H1 (cell line): ENCODE measurements at regions not wholly inside any gene's neighbourhood (a gene's known extent, or its start where the extent isn't known, plus 50 kb on each side); places are given as distances from the start of the nearest gene placed in this dataset.
"Not testable (repeated sequence)": the region's sequence is repeated elsewhere in the genome, so short reads cannot be mapped to it uniquely, and the experiment has no call there.

ENCODE experiments used
- CTCF ChIA-PET: fragments of 300-600 bp; sonication (Branson Sonifier 250); formaldehyde crosslinking; loops from one replicate; lab custom pipeline; 2021; ENCODE audit not compliant: partially characterized antibody; lab: Charles Lee
- POLR2A ChIA-PET: fragments of 300-600 bp; sonication (Branson Sonifier 250); formaldehyde crosslinking; loops from one replicate; lab custom pipeline; 2021; ENCODE audit warnings: inconsistent platforms; ENCODE audit not compliant: partially characterized antibody; lab: Charles Lee
- DNase-seq, 2 experiments: peaks; one replicate each; pipeline versions ENCODE4 v3.0.0 to v3.0.0-alpha.2; 2010 to 2022; ENCODE audit warnings: low spot score in 2 of 2, low read depth in 1 of 2, mixed read lengths in 1 of 2
- FAIRE-seq: peaks from 2 replicates; lab custom pipeline; 2011; peaks lifted over from hg19 to GRCh38; lab: Jason Lieb, UNC
- H2AFZ ChIP-seq: 2 replicates; pipeline ENCODE4 v1.8.1; 2012; ENCODE audit warnings: low read length, inconsistent platforms
- H2AK5ac ChIP-seq: 2 replicates; pipeline ENCODE4 v1.6.1; 2013; ENCODE audit warnings: low read depth, low read length
- H2BK120ac ChIP-seq: replicated peaks from 2 replicates; pipeline ENCODE3; 2013; ENCODE audit warnings: low read depth, low read length, inconsistent platforms
- H2BK12ac ChIP-seq: 2 replicates; pipeline ENCODE4 v1.6.1; 2013; ENCODE audit warnings: low read depth, low read length
- H2BK15ac ChIP-seq: 2 replicates; pipeline ENCODE4 v1.6.1; 2013; ENCODE audit warnings: low read length
- H2BK20ac ChIP-seq: 2 replicates; pipeline ENCODE4 v1.6.1; 2013; ENCODE audit warnings: low read length
- H2BK5ac ChIP-seq: 2 replicates; pipeline ENCODE4 v1.6.1; 2013; ENCODE audit warnings: low read depth, low read length
- H3K14ac ChIP-seq: 2 replicates; pipeline ENCODE4 v1.6.1; 2013; ENCODE audit warnings: inconsistent platforms; ENCODE audit not compliant: insufficient read length
- H3K18ac ChIP-seq: 2 replicates; pipeline ENCODE4 v1.6.1; 2013; ENCODE audit warnings: low read length; ENCODE audit errors: extremely low read depth
- H3K23ac ChIP-seq: 2 replicates; pipeline ENCODE4 v1.6.1; 2013; ENCODE audit warnings: inconsistent platforms; ENCODE audit not compliant: insufficient read length
- H3K23me2 ChIP-seq: 2 replicates; pipeline ENCODE4 v1.6.1; 2013; ENCODE audit warnings: low read depth, low read length
- H3K27ac ChIP-seq: 2 replicates; pipeline ENCODE4 v1.6.1; 2011; ENCODE audit warnings: low read depth, low read length, inconsistent platforms
- H3K27me3 ChIP-seq, 4 experiments: replicated peaks in 1 of 4; 1 replicate in 1 of 4; 2 replicates in 3 of 4; pipeline versions ENCODE4 v1.6.1 to v1.8.1; 2011 to 2013; ENCODE audit warnings: low read length in 3 of 4, mild to moderate bottlenecking in 3 of 4, inconsistent platforms in 2 of 4, mixed read lengths in 2 of 4, moderate library complexity in 1 of 4; ENCODE audit not compliant: control insufficient read depth in 3 of 4, insufficient read depth in 3 of 4; ENCODE audit errors: extremely low read depth in 1 of 4
- H3K36me3 ChIP-seq, 4 experiments: 2 replicates each; pipeline versions ENCODE4 v1.6.1 to v1.8.1; 2011 to 2013; ENCODE audit warnings: mild to moderate bottlenecking in 4 of 4, low read length in 3 of 4, moderate library complexity in 2 of 4, control low read depth in 1 of 4, inconsistent platforms in 1 of 4; ENCODE audit not compliant: insufficient read depth in 4 of 4, control insufficient read depth in 2 of 4
- H3K4ac ChIP-seq: replicated peaks from 2 replicates; pipeline ENCODE3; 2013; ENCODE audit warnings: low read length, low read depth, mixed read lengths, inconsistent platforms; ENCODE audit not compliant: insufficient read length
- H3K4me1 ChIP-seq, 4 experiments: replicated peaks in 1 of 4; 1 replicate in 1 of 4; 2 replicates in 3 of 4; pipeline versions ENCODE4 v1.6.1 to v1.8.1; 2011 to 2013; ENCODE audit warnings: low read length in 3 of 4, inconsistent platforms in 2 of 4, mixed read lengths in 1 of 4; ENCODE audit not compliant: insufficient read depth in 4 of 4, control insufficient read depth in 3 of 4
- H3K4me2 ChIP-seq, 2 experiments: 2 replicates each; pipeline versions ENCODE4 v1.6.1 to v1.8.1; 2011 to 2013; ENCODE audit warnings: low read depth in 2 of 2, low read length in 2 of 2, control low read depth in 1 of 2, inconsistent platforms in 1 of 2, mild to moderate bottlenecking in 1 of 2; ENCODE audit not compliant: insufficient read depth in 1 of 2
- H3K4me3 ChIP-seq, 4 experiments: fragments of 200-600, 300-600 bp in 1 of 4; sonication (generic), shearing (Covaris generic), sonication (Bioruptor Twin) in 1 of 4; 2 replicates each; pipeline versions ENCODE4 v1.5.1 to v1.8.1; 2011 to 2016; ENCODE audit warnings: low read length in 4 of 4, low read depth in 3 of 4, control low read depth in 2 of 4, inconsistent platforms in 2 of 4, mild to moderate bottlenecking in 2 of 4, mixed read lengths in 1 of 4, moderate library complexity in 1 of 4; ENCODE audit not compliant: insufficient read depth in 2 of 4; ENCODE audit errors: extremely low read depth in 1 of 4
- H3K56ac ChIP-seq: replicated peaks from 2 replicates; pipeline ENCODE3; 2013; ENCODE audit warnings: low read depth, mild to moderate bottlenecking, mixed read lengths, low read length, inconsistent platforms; ENCODE audit not compliant: insufficient read length
- H3K79me1 ChIP-seq: 2 replicates; pipeline ENCODE4 v1.6.1; 2013; ENCODE audit warnings: low read depth, low read length, control low read depth
- H3K79me2 ChIP-seq, 2 experiments: 2 replicates each; pipeline versions ENCODE4 v1.6.1 to v1.8.1; 2012 to 2013; ENCODE audit warnings: low read length in 2 of 2, mild to moderate bottlenecking in 2 of 2, inconsistent platforms in 1 of 2; ENCODE audit not compliant: insufficient read depth in 2 of 2, control insufficient read depth in 1 of 2
- H3K9ac ChIP-seq, 4 experiments: replicated peaks in 1 of 4; 1 replicate in 1 of 4; 2 replicates in 3 of 4; pipeline versions ENCODE4 v1.6.1 to v1.8.1; 2011 to 2013; ENCODE audit warnings: low read depth in 3 of 4, low read length in 3 of 4, control low read depth in 2 of 4, mild to moderate bottlenecking in 2 of 4, moderate library complexity in 2 of 4, inconsistent platforms in 1 of 4; ENCODE audit errors: extremely low read depth in 1 of 4
- H3K9me3 ChIP-seq, 2 experiments: 2 replicates each; pipeline versions ENCODE4 v1.6.1 to v1.8.1; 2012 to 2013; ENCODE audit warnings: mild to moderate bottlenecking in 2 of 2, moderate library complexity in 2 of 2, control low read depth in 1 of 2, inconsistent platforms in 1 of 2, low read depth in 1 of 2, low read length in 1 of 2, mixed read lengths in 1 of 2; ENCODE audit not compliant: insufficient read depth in 2 of 2
- H4K20me1 ChIP-seq, 2 experiments: replicated peaks in 1 of 2; 2 replicates each; pipeline versions ENCODE3 to v1.8.1; 2011 to 2013; ENCODE audit warnings: inconsistent platforms in 2 of 2, low read length in 2 of 2, mild to moderate bottlenecking in 1 of 2; ENCODE audit not compliant: insufficient read depth in 2 of 2, control insufficient read depth in 1 of 2
- H4K5ac ChIP-seq: 2 replicates; pipeline ENCODE4 v1.6.1; 2013; ENCODE audit warnings: low read length, low read depth, mixed read lengths, inconsistent platforms; ENCODE audit not compliant: insufficient read length
- H4K8ac ChIP-seq: 2 replicates; pipeline ENCODE4 v1.8.0; 2013; ENCODE audit warnings: mild to moderate bottlenecking, moderate library complexity, low read length, inconsistent platforms; ENCODE audit not compliant: insufficient read depth; ENCODE audit errors: extremely low read depth
- H4K91ac ChIP-seq: replicated peaks from 2 replicates; pipeline ENCODE3; 2013; ENCODE audit warnings: low read length, mixed read lengths, inconsistent platforms; ENCODE audit not compliant: insufficient read length
- KDM1A ChIP-seq: fragments of 200-600, 300-600 bp; sonication (generic); IDR thresholded peaks from 2 replicates; pipeline ENCODE4 v1.7.1; 2016; ENCODE audit warnings: mild to moderate bottlenecking, low read length, borderline replicate concordance
- WGBS, 2 experiments: shearing (Covaris generic) in 1 of 2; methylation state at CpG; one replicate each; pipeline versions ENCODE4 v1.1.6 to v1.1.7; 2013 to 2015; ENCODE audit warnings: low lambda C conversion rate in 2 of 2, mixed read lengths in 2 of 2, inconsistent platforms in 1 of 2, low coverage in 1 of 2, missing lambda C conversion rate in 1 of 2; ENCODE audit not compliant: insufficient replicate concordance in 2 of 2, insufficient coverage in 1 of 2, insufficient read length in 1 of 2; ENCODE audit errors: extremely low coverage in 1 of 2, missing lambda C conversion rate in 1 of 2; 5-methylcytosine and 5-hydroxymethylcytosine counted together

GRCh38 chr3:176093892-176094291 lies 1103.4 kb downstream of the TBL1XR1 start:
- CTCF ChIA-PET, DNase-seq, H2BK5ac ChIP-seq: not testable (repeated sequence)

More at GRCh38 chr3:176093892-176094291, 1103.4 kb downstream of the TBL1XR1 start:
- H4K5ac ChIP-seq, H4K8ac ChIP-seq, H3K23ac ChIP-seq, H2BK120ac ChIP-seq, H3K27me3 ChIP-seq, H3K9ac ChIP-seq, H3K79me1 ChIP-seq, POLR2A ChIA-PET, H2BK12ac ChIP-seq, H3K4me1 ChIP-seq, H2BK20ac ChIP-seq, H3K27ac ChIP-seq, H2AK5ac ChIP-seq, H3K4me3 ChIP-seq, H3K18ac ChIP-seq, H3K4me2 ChIP-seq, H2BK15ac ChIP-seq, H3K9me3 ChIP-seq, H3K23me2 ChIP-seq, H3K14ac ChIP-seq, H3K4ac ChIP-seq, H4K91ac ChIP-seq, FAIRE-seq, H3K36me3 ChIP-seq, H3K79me2 ChIP-seq, H3K56ac ChIP-seq: not testable (repeated sequence)
- WGBS, 2 experiments: 89% methylated on average over 1 of the region's 1 CpG; no CpG with 5 or more reads in 1 of the 2 experiments
- TF ChIP-seq KDM1A: peak; percentile 53; the same call in 1 of the 2 replicates
- TF ChIP-seq, all 59 proteins: peak for 1; not testable (repeated sequence) for 58
- not testable (repeated sequence) for H4K20me1 ChIP-seq, H2AFZ ChIP-seq
